Endothelial cell of umbilical vein (primary cell): ENCODE measurements at regions not wholly inside any gene's neighbourhood (a gene's known extent, or its start where the extent isn't known, plus 50 kb on each side); places are given as distances from the start of the nearest gene placed in this dataset.

Experiments used
- BruUV-seq: library from RNA; stranded (reverse); fragments of 400-500 nt; replicated peaks from 2 replicates; lab custom pipeline; 2021; lab: Mats Ljungman, UMichigan
- CTCF ChIA-PET: fragments of 300-600, 350-600 bp; sonication (Branson Sonifier 250); formaldehyde crosslinking; loops from one replicate; lab custom pipeline; 2021; ENCODE audit warnings: antibody characterized with exemption, inconsistent platforms; lab: Charles Lee
- POLR2A ChIA-PET: fragments of 300-600, 350-600 bp; sonication (Branson Sonifier 250); formaldehyde crosslinking; loops from one replicate; lab custom pipeline; 2021; ENCODE audit warnings: antibody characterized with exemption, inconsistent platforms; lab: Charles Lee
- DNase-seq: peaks from one replicate; pipeline ENCODE4 v3.0.0-alpha.2; 2011; ENCODE audit warnings: low read depth, low spot score
- FAIRE-seq: peaks from 2 replicates; lab custom pipeline; 2011; peaks lifted over from hg19 to GRCh38; lab: Jason Lieb, UNC
- H2AFZ ChIP-seq: 2 replicates; pipeline ENCODE4 v1.6.0; 2012; ENCODE audit warnings: low read depth, low read length, control low read depth, inconsistent platforms
- H3K27ac ChIP-seq: 2 replicates; pipeline ENCODE4 v1.5.1; 2011; ENCODE audit warnings: low read depth, mild to moderate bottlenecking, control low read depth, low read length, moderate library complexity; ENCODE audit not compliant: insufficient read depth
- H3K27me3 ChIP-seq, 2 experiments: 2 replicates each; pipeline versions ENCODE4 v1.6.0 to v1.6.1; 2011; ENCODE audit warnings: low read length in 2 of 2, mixed read lengths in 1 of 2; ENCODE audit not compliant: control insufficient read depth in 2 of 2, insufficient read depth in 2 of 2
- H3K36me3 ChIP-seq, 2 experiments: 2 replicates in 1 of 2; 3 replicates in 1 of 2; pipeline ENCODE4 v1.5.1; 2011; ENCODE audit warnings: low read length in 2 of 2, mild to moderate bottlenecking in 1 of 2, moderate library complexity in 1 of 2; ENCODE audit not compliant: control insufficient read depth in 2 of 2, insufficient read depth in 2 of 2; ENCODE audit errors: extremely low read depth in 1 of 2
- H3K4me1 ChIP-seq: 3 replicates; pipeline ENCODE4 v1.5.1; 2011; ENCODE audit warnings: mild to moderate bottlenecking, low read length; ENCODE audit not compliant: control insufficient read depth, insufficient read depth; ENCODE audit errors: extremely low read depth
- H3K4me2 ChIP-seq: 2 replicates; pipeline ENCODE4 v1.6.1; 2011; ENCODE audit warnings: low read length, control low read depth, mixed read lengths; ENCODE audit not compliant: insufficient read depth
- H3K4me3 ChIP-seq, 3 experiments: fragments of 200-600 bp in 1 of 3; sonication (generic), shearing (Covaris generic) in 1 of 3; replicated peaks in 1 of 3; 2 replicates each; pipeline ENCODE4 v1.5.1; 2011 to 2016; ENCODE audit warnings: control low read depth in 3 of 3, low read length in 3 of 3, mild to moderate bottlenecking in 2 of 3, inconsistent platforms in 1 of 3, low read depth in 1 of 3, moderate library complexity in 1 of 3; ENCODE audit not compliant: insufficient read depth in 1 of 3
- H3K79me2 ChIP-seq: 2 replicates; pipeline ENCODE4 v1.6.0; 2012; ENCODE audit warnings: low read length, inconsistent platforms; ENCODE audit not compliant: control insufficient read depth, insufficient read depth
- H3K9ac ChIP-seq: replicated peaks from 2 replicates; pipeline ENCODE3; 2011; ENCODE audit warnings: low read length, control low read depth; ENCODE audit not compliant: insufficient read depth; ENCODE audit errors: extremely low read depth
- H3K9me1 ChIP-seq: replicated peaks from 3 replicates; pipeline ENCODE4 v1.6.0; 2011; ENCODE audit warnings: mild to moderate bottlenecking, low read length; ENCODE audit not compliant: control insufficient read depth, insufficient read depth; ENCODE audit errors: extremely low read depth
- H3K9me3 ChIP-seq: replicated peaks from 2 replicates; pipeline ENCODE4 v1.5.1; 2012; ENCODE audit warnings: low read length, inconsistent platforms; ENCODE audit not compliant: control insufficient read depth, insufficient read depth
- H4K20me1 ChIP-seq: replicated peaks from 2 replicates; pipeline ENCODE3; 2011; ENCODE audit warnings: mild to moderate bottlenecking, low read length; ENCODE audit not compliant: control insufficient read depth, insufficient read depth; ENCODE audit errors: extremely low read depth
- FOS ChIP-seq: IDR thresholded peaks from 2 replicates; pipeline ENCODE4 v1.6.1; 2011; ENCODE audit warnings: mild to moderate bottlenecking, low read length, moderate library complexity, borderline replicate concordance; ENCODE audit not compliant: insufficient read depth
- JUN ChIP-seq: IDR thresholded peaks from 2 replicates; pipeline ENCODE4 v1.6.1; 2011; ENCODE audit warnings: borderline replicate concordance, low read depth; ENCODE audit not compliant: insufficient read length, insufficient read depth
- POLR2A ChIP-seq: IDR thresholded peaks from 2 replicates; pipeline ENCODE4 v1.6.1; 2012; ENCODE audit warnings: low read depth, mild to moderate bottlenecking, control low read depth, low read length
- POLR2AphosphoS5 ChIP-seq: IDR thresholded peaks from 2 replicates; pipeline ENCODE4 v1.6.1; 2012; ENCODE audit warnings: low read depth, mild to moderate bottlenecking, control low read depth, low read length, moderate library complexity; ENCODE audit not compliant: insufficient read depth
- dilution Hi-C: fragments of 300-500 bp; cut with MboI; formaldehyde crosslinking; loops from one replicate; pipeline ENCODE4 v1.15.0; 2019; ENCODE audit warnings: low sequenced_read_pairs; ENCODE audit not compliant: extremely low pct_ligation_motif_present
- intact Hi-C: fragments of 100-400 bp; cut with micrococcal nuclease; formaldehyde crosslinking; loops from one replicate; pipeline ENCODE4 v1.10.0; 2022
- TF ChIP-seq, protein P1 (sequence below), 2 donors: IDR thresholded peaks; 1 replicate in 1 of 2; 2 replicates in 1 of 2; pipeline ENCODE4 v1.5.1; 2011; ENCODE audit warnings: low read length in 2 of 2, mild to moderate bottlenecking in 2 of 2, moderate library complexity in 2 of 2, control low read depth in 1 of 2, inconsistent platforms in 1 of 2, low read depth in 1 of 2; ENCODE audit not compliant: insufficient read depth in 1 of 2; ENCODE audit errors: extremely low read depth in 1 of 2

DNA sequence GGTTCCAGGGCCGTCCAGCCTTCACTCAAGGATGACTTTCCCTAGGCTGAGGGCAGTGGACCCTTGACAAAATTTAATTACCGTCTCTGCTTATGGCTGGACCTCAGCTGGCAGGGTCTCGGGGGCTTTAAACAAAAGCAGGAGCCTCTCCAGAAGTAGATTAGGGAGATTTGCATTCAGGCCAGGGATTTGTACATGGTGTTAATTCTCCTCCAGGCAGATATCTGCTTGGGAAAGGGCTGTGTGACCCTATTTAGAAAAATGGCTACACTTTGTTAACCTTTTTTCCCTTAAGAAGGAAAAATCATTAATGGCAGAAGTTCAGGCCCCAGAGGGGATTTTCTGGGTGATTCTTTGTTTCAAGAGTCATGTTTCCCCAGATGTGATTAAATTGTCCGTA lies 329.1 kb upstream of the C2CD4B start:
- TF ChIP-seq FOS (no peak), POLR2A (no peak), POLR2AphosphoS5 (no peak), JUN (no peak)
- TF ChIP-seq, protein P1, sequence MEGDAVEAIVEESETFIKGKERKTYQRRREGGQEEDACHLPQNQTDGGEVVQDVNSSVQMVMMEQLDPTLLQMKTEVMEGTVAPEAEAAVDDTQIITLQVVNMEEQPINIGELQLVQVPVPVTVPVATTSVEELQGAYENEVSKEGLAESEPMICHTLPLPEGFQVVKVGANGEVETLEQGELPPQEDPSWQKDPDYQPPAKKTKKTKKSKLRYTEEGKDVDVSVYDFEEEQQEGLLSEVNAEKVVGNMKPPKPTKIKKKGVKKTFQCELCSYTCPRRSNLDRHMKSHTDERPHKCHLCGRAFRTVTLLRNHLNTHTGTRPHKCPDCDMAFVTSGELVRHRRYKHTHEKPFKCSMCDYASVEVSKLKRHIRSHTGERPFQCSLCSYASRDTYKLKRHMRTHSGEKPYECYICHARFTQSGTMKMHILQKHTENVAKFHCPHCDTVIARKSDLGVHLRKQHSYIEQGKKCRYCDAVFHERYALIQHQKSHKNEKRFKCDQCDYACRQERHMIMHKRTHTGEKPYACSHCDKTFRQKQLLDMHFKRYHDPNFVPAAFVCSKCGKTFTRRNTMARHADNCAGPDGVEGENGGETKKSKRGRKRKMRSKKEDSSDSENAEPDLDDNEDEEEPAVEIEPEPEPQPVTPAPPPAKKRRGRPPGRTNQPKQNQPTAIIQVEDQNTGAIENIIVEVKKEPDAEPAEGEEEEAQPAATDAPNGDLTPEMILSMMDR (IDR thresholded peaks at IDR 0.05; ENCODE audit: extremely low read depth in 1 of 2, insufficient read depth in 1 of 2, low read depth in 1 of 2, low read length in 2 of 2): no peak

More for the DNA sequence above, 329.1 kb upstream of the C2CD4B start:
- Histone ChIP-seq H3K9ac (no peak overlapping the region), H3K36me3 (no peaks in the 10 kb centered on the region), H3K4me2 (no peak overlapping the region), H3K9me3 (no peaks in the 10 kb centered on the region), H3K4me3 (no peak overlapping the region), H4K20me1 (no peaks in the 10 kb centered on the region), H3K79me2 (no peaks in the 10 kb centered on the region), H3K9me1 (no peaks in the 10 kb centered on the region), H3K27ac (no peak overlapping the region), H2AFZ (no peak overlapping the region), H3K4me1 (no peaks in the 10 kb centered on the region), H3K27me3 (no peaks in the 10 kb centered on the region)
- BruUV-seq: no TSS peak
- POLR2A ChIA-PET: no interaction called here
- CTCF ChIA-PET: no interaction called here
- FAIRE-seq (no peak), DNase-seq (no peak)
- intact Hi-C loops: no loop called here
- dilution Hi-C loops: no loop called here
